ENCODE measurements at regions not wholly inside any gene's neighbourhood (a gene's known extent, or its start where the extent isn't known, plus 50 kb on each side); places are given as distances from the start of the nearest gene placed in this dataset.

DNA sequence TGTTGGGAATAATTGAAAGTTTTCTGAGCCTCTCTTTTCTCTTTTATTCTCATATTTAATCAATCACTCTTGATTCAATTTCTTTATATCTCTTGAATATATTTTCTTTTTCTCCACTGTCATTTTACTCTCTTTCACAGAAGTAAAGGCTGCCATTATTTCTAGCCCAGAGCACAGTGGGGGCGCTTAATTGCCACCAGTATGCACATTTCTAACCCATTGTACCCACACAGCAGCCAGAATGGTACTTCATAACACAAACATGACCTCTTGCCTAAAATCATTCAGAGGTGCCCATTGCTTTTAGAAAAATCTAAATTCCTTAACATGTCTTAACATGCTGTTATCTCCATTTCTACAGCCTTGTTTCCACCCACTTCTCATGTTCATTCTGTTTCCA, 190.2 kb upstream of the LMO3 start:
- TF ChIP-seq, protein P1, sequence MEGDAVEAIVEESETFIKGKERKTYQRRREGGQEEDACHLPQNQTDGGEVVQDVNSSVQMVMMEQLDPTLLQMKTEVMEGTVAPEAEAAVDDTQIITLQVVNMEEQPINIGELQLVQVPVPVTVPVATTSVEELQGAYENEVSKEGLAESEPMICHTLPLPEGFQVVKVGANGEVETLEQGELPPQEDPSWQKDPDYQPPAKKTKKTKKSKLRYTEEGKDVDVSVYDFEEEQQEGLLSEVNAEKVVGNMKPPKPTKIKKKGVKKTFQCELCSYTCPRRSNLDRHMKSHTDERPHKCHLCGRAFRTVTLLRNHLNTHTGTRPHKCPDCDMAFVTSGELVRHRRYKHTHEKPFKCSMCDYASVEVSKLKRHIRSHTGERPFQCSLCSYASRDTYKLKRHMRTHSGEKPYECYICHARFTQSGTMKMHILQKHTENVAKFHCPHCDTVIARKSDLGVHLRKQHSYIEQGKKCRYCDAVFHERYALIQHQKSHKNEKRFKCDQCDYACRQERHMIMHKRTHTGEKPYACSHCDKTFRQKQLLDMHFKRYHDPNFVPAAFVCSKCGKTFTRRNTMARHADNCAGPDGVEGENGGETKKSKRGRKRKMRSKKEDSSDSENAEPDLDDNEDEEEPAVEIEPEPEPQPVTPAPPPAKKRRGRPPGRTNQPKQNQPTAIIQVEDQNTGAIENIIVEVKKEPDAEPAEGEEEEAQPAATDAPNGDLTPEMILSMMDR (IDR thresholded peaks at IDR 0.05): no peak
- TF ChIP-seq TCF7L2 (IDR thresholded peaks at IDR 0.05; ENCODE audit: low read depth, low read length): no peak
- TF ChIP-seq SIN3A (IDR thresholded peaks at IDR 0.05; ENCODE audit: borderline replicate concordance, insufficient read depth, low read depth, low read length): no peak
- no peak for TF ChIP-seq POLR2AphosphoS5 (IDR thresholded peaks at IDR 0.05; ENCODE audit: low read depth, low read length)
- TF ChIP-seq, protein P2, sequence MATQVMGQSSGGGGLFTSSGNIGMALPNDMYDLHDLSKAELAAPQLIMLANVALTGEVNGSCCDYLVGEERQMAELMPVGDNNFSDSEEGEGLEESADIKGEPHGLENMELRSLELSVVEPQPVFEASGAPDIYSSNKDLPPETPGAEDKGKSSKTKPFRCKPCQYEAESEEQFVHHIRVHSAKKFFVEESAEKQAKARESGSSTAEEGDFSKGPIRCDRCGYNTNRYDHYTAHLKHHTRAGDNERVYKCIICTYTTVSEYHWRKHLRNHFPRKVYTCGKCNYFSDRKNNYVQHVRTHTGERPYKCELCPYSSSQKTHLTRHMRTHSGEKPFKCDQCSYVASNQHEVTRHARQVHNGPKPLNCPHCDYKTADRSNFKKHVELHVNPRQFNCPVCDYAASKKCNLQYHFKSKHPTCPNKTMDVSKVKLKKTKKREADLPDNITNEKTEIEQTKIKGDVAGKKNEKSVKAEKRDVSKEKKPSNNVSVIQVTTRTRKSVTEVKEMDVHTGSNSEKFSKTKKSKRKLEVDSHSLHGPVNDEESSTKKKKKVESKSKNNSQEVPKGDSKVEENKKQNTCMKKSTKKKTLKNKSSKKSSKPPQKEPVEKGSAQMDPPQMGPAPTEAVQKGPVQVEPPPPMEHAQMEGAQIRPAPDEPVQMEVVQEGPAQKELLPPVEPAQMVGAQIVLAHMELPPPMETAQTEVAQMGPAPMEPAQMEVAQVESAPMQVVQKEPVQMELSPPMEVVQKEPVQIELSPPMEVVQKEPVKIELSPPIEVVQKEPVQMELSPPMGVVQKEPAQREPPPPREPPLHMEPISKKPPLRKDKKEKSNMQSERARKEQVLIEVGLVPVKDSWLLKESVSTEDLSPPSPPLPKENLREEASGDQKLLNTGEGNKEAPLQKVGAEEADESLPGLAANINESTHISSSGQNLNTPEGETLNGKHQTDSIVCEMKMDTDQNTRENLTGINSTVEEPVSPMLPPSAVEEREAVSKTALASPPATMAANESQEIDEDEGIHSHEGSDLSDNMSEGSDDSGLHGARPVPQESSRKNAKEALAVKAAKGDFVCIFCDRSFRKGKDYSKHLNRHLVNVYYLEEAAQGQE (IDR thresholded peaks at IDR 0.05; ENCODE audit: insufficient read depth in 1 of 2, low read depth in 2 of 2, low read length in 1 of 2): no peak
- Histone ChIP-seq H3K27me3 (ENCODE audit: control insufficient read depth, insufficient read depth, low read length) (no peaks in the 10 kb centered on the region), H3K27ac (ENCODE audit: low read length) (no peak overlapping the region), H3K4me3 (ENCODE audit: low read depth in 2 of 2, low read length in 2 of 2) (no peak overlapping the region), H3K36me3 (ENCODE audit: control insufficient read depth, insufficient read depth, low read length) (no peaks in the 10 kb centered on the region), H3K4me1 (ENCODE audit: control insufficient read depth, insufficient read depth, low read length) (no peaks in the 10 kb centered on the region), H3K9me3 (ENCODE audit: control insufficient read depth, insufficient read depth, low read depth, low read length) (no peaks in the 10 kb centered on the region)
- ChIA-PET CTCF (no interaction called here), POLR2A (no interaction called here)
- BruUV-seq (replicated peaks): no TSS peak
- in situ Hi-C loops (cut with HindIII; ENCODE audit: low pct_unique_long_range_greater_than_20kb, low sequenced_read_pairs): no loop called here
- DNase-seq (ENCODE audit: low read depth, low spot score) (no peak), ATAC-seq (no peak)
- intact Hi-C loops (cut with micrococcal nuclease; ENCODE audit: unreplicated experiment): no loop called here

DNA sequence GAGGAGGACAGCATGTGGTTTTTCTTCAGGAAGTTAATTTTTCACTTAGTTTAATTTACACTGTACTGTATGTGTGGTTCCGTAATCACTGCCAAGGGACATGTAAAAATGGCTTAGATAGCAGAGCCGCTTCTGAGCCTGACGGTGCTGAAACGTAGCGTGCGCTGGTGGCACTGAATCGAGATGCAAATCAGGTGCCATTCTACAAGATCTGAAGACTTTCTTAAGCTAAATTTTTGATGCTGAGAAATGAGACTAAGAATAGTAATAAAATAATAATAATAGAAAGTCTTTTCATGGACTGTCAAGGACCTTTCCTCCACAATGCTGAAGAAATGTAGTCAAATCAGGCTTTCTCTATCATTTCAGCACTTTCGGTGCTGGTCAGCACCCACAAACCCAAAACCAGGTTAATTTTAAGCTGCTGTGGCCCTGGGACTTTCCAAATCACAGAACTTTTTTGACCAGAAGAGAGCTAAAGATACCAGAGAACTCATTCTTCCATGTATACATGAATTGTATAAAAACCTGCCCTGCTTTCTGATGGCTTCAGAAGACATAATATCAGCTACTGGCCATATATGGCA, 183.3 kb upstream of the LMO3 start:
- no peaks in the 10 kb centered on the region for H3K9me3 ChIP-seq (ENCODE audit: control insufficient read depth, insufficient read depth, low read depth, low read length)
- DNase-seq (ENCODE audit: low read depth, low spot score) (no peak), ATAC-seq (no peak)
- POLR2A ChIA-PET: no interaction called here
- in situ Hi-C loops (cut with HindIII; ENCODE audit: low pct_unique_long_range_greater_than_20kb, low sequenced_read_pairs) (no loop called here), intact Hi-C loops (cut with micrococcal nuclease; ENCODE audit: unreplicated experiment) (no loop called here)
- no peaks in the 10 kb centered on the region for H3K36me3 ChIP-seq (ENCODE audit: control insufficient read depth, insufficient read depth, low read length)
- H3K4me1 ChIP-seq (ENCODE audit: control insufficient read depth, insufficient read depth, low read length): no peaks in the 10 kb centered on the region
- no peaks in the 10 kb centered on the region for H3K27me3 ChIP-seq (ENCODE audit: control insufficient read depth, insufficient read depth, low read length)
- TF ChIP-seq, protein P2 (IDR thresholded peaks at IDR 0.05; ENCODE audit: insufficient read depth in 1 of 2, low read depth in 2 of 2, low read length in 1 of 2): peak in 1 of 2 experiments; percentile 57; a peak in 1 of 4 replicates
- TF ChIP-seq TCF7L2 (IDR thresholded peaks at IDR 0.05; ENCODE audit: low read depth, low read length): no peak
- CTCF ChIA-PET: no interaction called here
- H3K4me3 ChIP-seq (ENCODE audit: low read depth in 2 of 2, low read length in 2 of 2): no peak overlapping the region
- H3K27ac ChIP-seq (ENCODE audit: low read length): no peak overlapping the region
- BruUV-seq (replicated peaks): no TSS peak

All from Panc1 (cell line).